OCI-LY1 (cell line): ENCODE measurements at regions not wholly inside any gene's neighbourhood (a gene's known extent, or its start where the extent isn't known, plus 50 kb on each side); places are given as distances from the start of the nearest gene placed in this dataset.

Experiments used
- H2AFZ ChIP-seq: fragments of 200-600 bp; sonication (generic), shearing (Covaris generic); 2 replicates; pipeline ENCODE4 v1.6.0; 2014; ENCODE audit warnings: antibody characterized with exemption, mild to moderate bottlenecking, low read length
- H3F3A ChIP-seq: fragments of 200-600 bp; sonication (generic), shearing (Covaris generic); 2 replicates; pipeline ENCODE4 v1.6.0; 2014; ENCODE audit warnings: mild to moderate bottlenecking, antibody characterized with exemption, low read length, moderate library complexity; ENCODE audit not compliant: insufficient read depth
- H3K27ac ChIP-seq: fragments of 200-600 bp; sonication (generic); 2 replicates; pipeline ENCODE4 v1.5.1; 2014; ENCODE audit warnings: low read length, mixed run types, mild to moderate bottlenecking, low read depth; ENCODE audit not compliant: poor library complexity, severe bottlenecking
- H3K27me3 ChIP-seq: fragments of 200-600 bp; sonication (generic); 2 replicates; pipeline ENCODE4 v1.6.0; 2014; ENCODE audit warnings: antibody characterized with exemption, mild to moderate bottlenecking, low read length, moderate library complexity; ENCODE audit not compliant: insufficient read depth
- H3K36me3 ChIP-seq: fragments of 200-600 bp; sonication (generic); 2 replicates; pipeline ENCODE4 v1.6.1; 2014; ENCODE audit warnings: mild to moderate bottlenecking, antibody characterized with exemption, low read length, moderate library complexity, mixed read lengths; ENCODE audit not compliant: insufficient read depth
- H3K4me1 ChIP-seq: fragments of 200-600 bp; sonication (generic); 2 replicates; pipeline ENCODE4 v1.5.1; 2014; ENCODE audit warnings: mild to moderate bottlenecking, low read length, moderate library complexity; ENCODE audit not compliant: insufficient read depth, severe bottlenecking
- H3K4me2 ChIP-seq: fragments of 200-600 bp; sonication (generic), shearing (Covaris generic); 2 replicates; pipeline ENCODE4 v1.6.1; 2014; ENCODE audit warnings: low read length
- H3K4me3 ChIP-seq: fragments of 200-600 bp; sonication (generic); 2 replicates; pipeline ENCODE4 v1.5.1; 2014; ENCODE audit warnings: low read length, low read depth, mild to moderate bottlenecking, mixed read lengths; ENCODE audit not compliant: poor library complexity, severe bottlenecking
- H3K79me2 ChIP-seq: fragments of 200-600 bp; shearing (Covaris generic); 2 replicates; pipeline ENCODE4 v1.6.1; 2016; ENCODE audit warnings: mixed run types, low read length, mixed read lengths; ENCODE audit not compliant: insufficient read depth
- H3K9ac ChIP-seq: fragments of 200-600 bp; sonication (generic), shearing (Covaris generic); 2 replicates; pipeline ENCODE4 v1.6.1; 2014; ENCODE audit warnings: mild to moderate bottlenecking, low read length, mixed read lengths
- H3K9me2 ChIP-seq: fragments of 200-600 bp; sonication (generic), shearing (Covaris generic); 2 replicates; pipeline ENCODE4 v1.6.1; 2014; ENCODE audit warnings: low read depth, mild to moderate bottlenecking, low read length, mixed read lengths
- H3K9me3 ChIP-seq: fragments of 200-600 bp; shearing (Covaris generic); 2 replicates; pipeline ENCODE4 v1.6.1; 2014; ENCODE audit warnings: low read length, mixed read lengths
- H4K20me1 ChIP-seq: fragments of 200-600 bp; sonication (generic), shearing (Covaris generic); 2 replicates; pipeline ENCODE4 v1.6.0; 2016; ENCODE audit warnings: mild to moderate bottlenecking, low read length; ENCODE audit not compliant: insufficient read depth
- CTCF ChIP-seq: fragments of 200-600 bp; sonication (generic), shearing (Covaris generic); IDR thresholded peaks from 2 replicates; pipeline ENCODE4 v1.5.1; 2017; ENCODE audit warnings: mild to moderate bottlenecking, antibody characterized with exemption, low read length, moderate library complexity, mixed read lengths
- EZH2 ChIP-seq: fragments of 200-600 bp; sonication (generic), shearing (Covaris generic); IDR thresholded peaks from 2 replicates; pipeline ENCODE4 v1.8.0; 2017; ENCODE audit warnings: borderline replicate concordance, mixed run types, mild to moderate bottlenecking, antibody characterized with exemption, low read length, moderate library complexity, mixed read lengths

GRCh38 chr12:20264608-20265114 lies 103.7 kb upstream of the PDE3A start:
- Histone ChIP-seq H3K9me3 (no peaks in the 10 kb centered on the region), H3K9me2 (no peaks in the 10 kb centered on the region), H2AFZ (no peak overlapping the region), H4K20me1 (no peaks in the 10 kb centered on the region), H3K27me3 (no peaks in the 10 kb centered on the region), H3K79me2 (no peaks in the 10 kb centered on the region), H3K4me3 (no peak overlapping the region), H3K4me1 (no peaks in the 10 kb centered on the region), H3K4me2 (no peak overlapping the region), H3K36me3 (no peaks in the 10 kb centered on the region), H3K9ac (no peak overlapping the region), H3F3A (no peaks in the 10 kb centered on the region), H3K27ac (no peak overlapping the region)
- TF ChIP-seq EZH2 (no peak), CTCF (no peak)

- no peaks in the 10 kb centered on the region for H3K27me3 ChIP-seq
- H3K4me2 ChIP-seq: no peak overlapping the region
- H3K79me2 ChIP-seq: no peaks in the 10 kb centered on the region
- no peak overlapping the region for H3K9ac ChIP-seq
- no peaks in the 10 kb centered on the region for H3K9me2 ChIP-seq
- no peak overlapping the region for H3K27ac ChIP-seq
- no peak overlapping the region for H2AFZ ChIP-seq
- no peaks in the 10 kb centered on the region for H3K4me1 ChIP-seq
- no peaks in the 10 kb centered on the region for H3F3A ChIP-seq
- no peak overlapping the region for H3K4me3 ChIP-seq
- no peaks in the 10 kb centered on the region for H3K36me3 ChIP-seq
- TF ChIP-seq EZH2: no peak
- no peak for TF ChIP-seq CTCF
- no peaks in the 10 kb centered on the region for H3K9me3 ChIP-seq
- H4K20me1 ChIP-seq: no peaks in the 10 kb centered on the region
These were observed 100.1 kb upstream of the PDE3A start for GRCh38 chr12:20268121-20268732.

- Histone ChIP-seq H3K27me3 (no peaks in the 10 kb centered on the region), H3K79me2 (no peaks in the 10 kb centered on the region), H3K9me3 (no peaks in the 10 kb centered on the region)
These were observed 99.6 kb upstream of the PDE3A start for GRCh38 chr12:20268771-20269170.

More at GRCh38 chr12:20268771-20269170, 99.6 kb upstream of the PDE3A start:
- H3K9me2 ChIP-seq: no peaks in the 10 kb centered on the region
- no peak overlapping the region for H3K4me2 ChIP-seq
- no peak overlapping the region for H3K4me3 ChIP-seq
- TF ChIP-seq CTCF (no peak), EZH2 (no peak)
- no peaks in the 10 kb centered on the region for H3K36me3 ChIP-seq
- H4K20me1 ChIP-seq: no peaks in the 10 kb centered on the region
- H3K9ac ChIP-seq: no peak overlapping the region
- H3F3A ChIP-seq: no peaks in the 10 kb centered on the region
- no peaks in the 10 kb centered on the region for H3K4me1 ChIP-seq
- H2AFZ ChIP-seq: no peak overlapping the region
- H3K27ac ChIP-seq: no peak overlapping the region
